HG03558 (cell line): ENCODE measurements at regions not wholly inside any gene's neighbourhood (a gene's known extent, or its start where the extent isn't known, plus 50 kb on each side); places are given as distances from the start of the nearest gene placed in this dataset.

Experiments
- ATAC-seq: cut with Tn5 transposase; IDR thresholded peaks from one replicate; pipeline ENCODE4 v1.9.1; 2021; ENCODE audit warnings: moderate number of reproducible peaks; ENCODE audit not compliant: unreplicated experiment; ENCODE audit errors: extremely low read depth

DNA sequence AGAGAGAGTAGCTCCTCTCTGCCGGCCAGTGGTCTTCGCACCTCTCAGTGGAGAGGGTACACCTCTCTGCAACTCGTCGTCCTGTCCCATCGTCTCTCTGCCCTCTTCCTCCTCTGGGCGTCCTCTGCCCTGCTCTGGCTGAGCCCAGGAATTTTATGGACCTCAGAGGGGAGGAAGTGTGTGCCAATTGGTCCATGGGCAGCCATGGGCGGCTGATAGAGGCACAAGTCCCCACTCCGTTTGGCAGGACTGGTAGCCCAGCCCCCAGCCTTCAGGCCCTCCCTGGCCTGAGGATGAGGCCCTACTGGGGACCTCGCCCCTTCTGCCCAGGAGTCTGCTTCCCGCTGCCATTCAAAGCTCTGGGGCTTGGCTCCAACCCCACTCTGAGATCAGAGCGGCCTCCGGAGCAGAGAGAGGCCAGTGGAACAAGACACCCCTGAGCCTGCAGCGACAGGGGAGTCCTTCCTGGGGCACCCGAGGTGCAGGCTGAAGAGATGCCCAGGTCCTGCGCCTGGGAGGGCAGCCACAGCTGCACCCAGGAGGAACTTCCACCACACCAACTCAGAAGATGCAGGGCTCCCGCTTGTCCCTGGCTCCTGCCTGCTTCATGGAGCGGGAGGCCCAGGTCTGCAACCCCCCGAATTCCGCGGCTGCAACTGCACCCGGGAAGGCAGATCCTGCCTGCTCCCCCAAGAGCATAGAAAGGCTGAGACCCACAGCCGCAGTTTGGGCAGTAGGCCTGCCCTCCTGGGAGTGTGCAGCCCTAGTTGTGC, 659.9 kb downstream of the KCNT2 start:
- ATAC-seq = no peak

DNA sequence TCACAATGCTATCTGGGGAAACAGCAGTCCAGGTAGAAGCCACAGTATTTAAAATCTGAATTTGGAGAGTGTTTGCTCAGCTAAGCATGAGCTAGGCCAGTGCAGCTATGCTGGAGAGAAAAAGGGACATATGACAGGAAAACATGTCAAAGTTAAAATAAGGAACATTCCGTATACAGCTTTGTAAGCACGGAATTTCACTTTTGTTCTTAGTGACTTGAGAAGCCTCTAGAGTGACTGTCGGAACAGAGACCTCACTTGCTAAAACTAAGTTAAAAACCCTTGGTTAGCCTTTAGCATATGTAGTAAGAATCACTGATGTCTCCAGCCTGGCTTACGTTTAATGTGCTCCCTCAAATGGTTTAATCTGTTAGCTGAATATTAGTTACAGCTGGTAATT, 661.7 kb downstream of the KCNT2 start:
- no peak for ATAC-seq

DNA sequence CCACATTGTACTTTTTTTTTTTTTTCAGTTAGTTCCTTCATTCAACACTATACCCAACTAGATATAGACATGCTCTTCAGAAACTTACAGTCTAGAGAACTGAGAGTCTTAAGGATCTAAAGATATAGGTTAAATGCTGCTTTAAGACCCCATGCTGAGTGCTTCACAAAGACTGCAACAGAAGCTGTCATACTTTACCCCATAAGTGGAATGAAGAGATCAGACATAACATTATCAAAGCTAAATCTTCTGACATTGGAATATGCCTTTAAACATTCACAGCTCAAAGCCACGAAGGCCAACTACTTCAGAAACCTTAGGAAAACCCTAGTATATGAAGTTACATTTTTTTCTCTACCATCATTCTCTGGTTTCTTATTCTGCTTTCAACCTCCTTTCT, 666.4 kb downstream of the KCNT2 start:
- ATAC-seq = no peak

DNA sequence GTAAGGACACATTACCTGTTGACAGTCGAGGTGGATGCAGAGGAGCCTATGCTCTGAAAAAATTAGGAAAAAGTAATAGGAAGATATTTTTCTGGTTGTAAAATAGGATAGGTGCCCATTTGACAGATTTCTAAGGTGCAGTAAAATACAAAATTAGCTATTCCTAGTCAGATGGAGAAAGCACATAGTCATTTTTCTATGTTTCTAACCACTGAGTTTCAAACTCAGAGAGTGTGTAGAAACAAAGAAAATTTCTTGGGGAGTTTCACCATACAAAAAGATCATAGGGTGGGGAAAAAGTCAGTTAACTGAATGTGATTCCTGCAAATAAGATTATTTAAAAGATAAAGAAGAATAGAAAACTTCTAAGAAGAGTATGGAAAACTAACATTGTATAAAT, 666.9 kb downstream of the KCNT2 start:
- no peak for ATAC-seq

DNA sequence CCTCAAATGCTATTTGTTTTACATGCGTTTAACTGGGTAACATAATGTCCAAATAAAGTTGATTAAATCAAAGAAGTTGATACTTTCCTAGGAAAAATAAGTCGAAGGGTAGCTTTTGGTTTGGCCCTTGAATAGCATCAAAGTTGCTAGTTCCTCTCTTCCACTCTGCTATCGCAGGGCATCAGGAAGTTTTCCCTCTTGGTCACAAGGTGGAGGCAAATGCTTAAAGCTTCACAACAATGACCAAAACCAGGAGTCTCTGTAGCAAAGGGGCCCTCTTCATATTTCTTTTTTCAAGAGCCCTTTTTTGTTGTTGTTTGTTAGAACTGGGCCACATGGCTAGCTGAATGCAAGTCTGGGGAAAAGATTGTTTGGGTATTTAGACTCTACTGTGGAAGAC, 668.4 kb downstream of the KCNT2 start:
- no peak for ATAC-seq

DNA sequence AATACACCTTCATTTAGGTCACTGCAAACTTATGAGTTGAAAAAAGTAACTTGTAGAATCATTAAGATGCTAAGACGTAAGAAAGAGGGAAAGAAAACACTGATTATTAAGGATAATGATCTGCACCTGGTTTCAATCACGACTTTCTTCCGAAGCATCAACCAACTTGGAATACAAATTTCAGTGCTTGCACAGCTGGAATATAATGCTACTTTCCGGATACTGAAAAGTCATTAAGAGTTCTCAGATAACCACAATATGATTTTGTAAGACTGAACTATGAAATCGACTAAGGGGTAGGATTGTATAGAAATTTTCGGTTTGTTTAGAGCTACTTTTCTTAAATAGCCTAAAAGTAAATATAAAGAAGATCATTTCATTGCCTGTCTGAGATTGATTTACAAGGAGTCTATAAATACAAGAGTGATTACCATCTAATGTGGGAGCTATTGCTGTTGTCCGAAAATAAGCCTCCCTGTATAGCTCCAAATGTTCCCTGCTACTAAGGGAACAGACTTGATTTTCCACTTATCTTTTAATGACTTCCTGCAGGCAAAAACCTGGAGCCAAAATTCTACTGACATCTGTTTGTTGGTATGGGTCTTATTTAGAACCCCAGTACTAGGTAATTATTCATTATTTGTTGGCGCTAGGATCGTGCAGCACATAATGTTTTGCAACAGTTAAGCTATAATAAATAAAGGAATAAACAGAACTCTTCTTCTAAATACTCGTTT, 673.3 kb downstream of the KCNT2 start:
- ATAC-seq = no peak

DNA sequence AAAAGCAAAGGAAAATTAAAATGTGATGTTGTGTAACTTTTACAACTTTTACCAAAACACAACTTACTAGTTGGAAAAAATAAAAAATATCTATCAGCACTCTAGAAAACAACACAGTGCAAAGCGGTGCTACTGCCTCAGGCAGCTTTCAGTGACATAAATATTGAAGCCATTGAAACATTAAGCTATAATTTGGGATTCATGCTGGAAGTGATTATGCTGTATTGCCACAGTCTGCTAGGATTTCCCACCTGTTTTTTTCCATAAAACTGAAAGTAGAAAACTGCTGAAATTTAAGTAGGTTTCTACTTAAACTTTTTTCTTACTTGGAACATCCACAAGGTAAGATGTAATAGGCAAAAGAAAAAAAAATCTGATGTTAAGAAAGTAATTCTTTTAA, 674.4 kb downstream of the KCNT2 start:
- no peak for ATAC-seq

DNA sequence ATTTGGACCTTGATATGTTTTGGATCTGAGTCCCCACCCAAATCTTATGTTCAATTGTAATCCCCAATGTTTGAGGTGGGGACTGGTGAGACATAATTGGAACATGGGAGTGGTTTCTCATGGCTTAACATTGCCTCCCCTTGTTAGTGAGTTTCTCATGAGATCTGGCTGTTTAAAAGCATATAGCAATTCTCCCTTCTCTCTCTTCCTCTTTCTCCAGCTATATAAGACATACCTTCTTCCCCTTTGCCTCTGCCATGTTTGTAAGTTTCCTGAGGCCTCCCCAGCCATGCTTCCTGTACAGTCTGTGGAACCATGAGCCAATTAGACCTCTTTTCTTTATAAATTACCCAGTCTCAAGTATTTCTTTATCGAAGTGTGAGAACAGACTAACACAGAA, 692.4 kb downstream of the KCNT2 start:
- no peak for ATAC-seq

DNA sequence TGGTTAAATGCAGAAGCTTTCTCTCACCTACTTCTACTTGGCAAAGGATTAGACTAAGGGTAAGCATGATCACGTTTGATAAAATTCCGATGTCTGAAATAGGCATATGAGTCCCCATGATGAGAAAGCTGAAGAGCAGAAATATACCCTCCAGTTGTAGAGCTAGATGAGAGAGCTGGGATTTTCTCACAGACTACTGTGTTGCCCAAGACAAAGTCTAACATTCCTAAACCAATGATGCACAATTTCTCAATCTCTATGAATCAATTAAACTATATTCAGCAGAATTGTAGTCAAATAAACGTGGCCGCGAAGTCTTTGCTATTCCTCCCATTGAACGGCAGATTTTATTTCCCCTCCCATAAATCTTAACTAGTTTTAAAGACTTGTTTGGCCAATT, 699.2 kb downstream of the KCNT2 start:
- no peak for ATAC-seq

DNA sequence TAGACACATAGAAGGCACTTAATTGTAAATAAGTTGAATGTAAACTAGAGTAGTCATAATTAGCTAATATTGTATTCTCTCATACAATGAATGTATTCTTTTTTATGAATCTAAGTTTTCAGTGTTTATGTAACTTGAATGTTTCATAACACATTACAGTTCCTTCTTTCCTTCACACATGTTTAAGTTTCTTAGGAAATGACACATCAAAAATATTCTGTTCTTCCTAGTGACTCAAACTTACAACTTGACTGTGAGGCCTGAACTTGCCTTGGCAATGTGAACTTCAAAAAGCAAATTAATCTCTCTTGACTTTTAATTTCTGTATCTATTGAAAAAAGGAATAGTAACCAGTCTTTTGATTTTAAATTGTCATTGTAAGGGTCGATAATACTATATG, 700.1 kb downstream of the KCNT2 start:
- ATAC-seq = no peak

DNA sequence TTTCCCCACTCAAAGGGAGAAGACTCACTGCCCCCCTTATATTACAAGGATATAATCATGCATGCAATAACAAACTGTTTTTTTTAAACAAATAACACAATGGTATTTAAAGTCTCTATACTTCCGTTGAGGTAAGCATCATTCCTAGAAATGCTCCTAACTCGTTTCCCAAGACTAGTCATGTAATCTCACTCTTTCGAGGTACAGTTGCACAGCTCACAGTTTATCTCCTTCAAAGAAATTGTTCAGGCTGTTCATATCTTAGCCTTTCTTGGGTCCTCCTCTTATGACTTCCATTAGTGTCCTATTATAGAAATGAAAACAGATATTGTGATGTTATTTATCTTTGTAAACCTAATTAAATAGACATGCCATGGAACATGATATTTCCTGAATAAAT, 705.0 kb downstream of the KCNT2 start:
- ATAC-seq = no peak

DNA sequence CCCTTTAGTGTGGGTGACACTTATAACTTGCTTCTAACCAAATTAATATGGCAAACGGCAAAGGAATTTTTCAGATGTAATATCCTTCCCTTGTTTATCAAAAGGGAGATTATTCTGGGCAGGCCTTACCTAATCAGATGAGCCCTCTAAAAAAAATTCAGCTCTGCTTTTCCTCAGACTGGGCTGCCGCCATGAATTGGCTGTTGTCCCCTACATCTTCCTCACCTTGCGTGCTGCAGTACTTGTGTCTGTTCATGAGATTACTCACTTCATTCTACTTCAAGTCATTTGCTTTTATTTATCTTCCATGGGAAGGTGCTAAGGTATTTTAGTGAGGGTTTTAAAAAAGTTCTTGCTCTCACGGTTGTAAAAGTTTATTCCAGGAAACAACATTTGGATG, 705.5 kb downstream of the KCNT2 start:
- ATAC-seq = no peak

DNA sequence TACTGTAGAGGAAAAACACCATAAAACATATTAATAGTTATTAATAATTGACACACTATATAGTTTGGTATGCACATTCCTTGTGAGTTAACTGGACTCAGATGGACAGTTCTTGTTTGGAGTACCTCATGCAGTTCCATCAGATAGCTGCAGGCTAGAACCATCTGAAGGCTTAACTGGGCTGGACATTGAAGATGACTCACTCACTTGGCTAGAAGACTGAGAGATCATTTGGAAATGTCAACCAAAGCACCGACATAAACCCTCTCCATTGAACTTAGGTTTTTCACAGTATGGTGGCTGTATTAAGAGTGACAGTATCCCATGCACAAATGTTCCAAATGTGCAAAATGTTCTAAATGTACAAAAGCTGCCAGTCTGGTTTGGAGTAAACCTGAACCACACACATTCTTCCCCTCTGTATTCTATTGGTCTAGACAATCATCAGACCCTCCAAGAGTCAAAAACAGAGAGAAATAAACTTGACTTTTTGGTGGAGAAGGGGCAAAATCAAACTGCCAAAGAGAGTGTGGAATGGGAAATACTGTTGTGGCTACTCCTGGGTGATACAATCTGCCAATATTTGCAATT, 708.4 kb downstream of the KCNT2 start:
- no peak for ATAC-seq

DNA sequence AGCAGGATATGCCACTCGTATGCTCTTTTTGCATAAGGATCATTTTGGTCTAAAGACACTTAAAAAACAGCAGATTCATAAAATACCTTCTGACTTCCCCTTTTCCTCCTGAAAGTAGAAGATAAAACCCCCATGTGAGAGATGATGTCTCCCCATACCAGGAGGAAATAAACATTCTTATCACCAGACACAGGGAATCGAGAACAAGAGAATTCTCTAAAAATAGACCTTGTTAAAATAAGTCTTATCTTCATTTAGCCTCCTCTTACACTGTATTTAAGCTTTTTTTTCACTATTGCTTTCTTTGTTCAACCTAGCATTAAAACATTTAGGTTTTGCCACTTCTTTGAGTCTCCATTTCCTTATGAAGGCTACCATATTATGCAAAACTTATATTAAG, 709.3 kb downstream of the KCNT2 start:
- no peak for ATAC-seq

DNA sequence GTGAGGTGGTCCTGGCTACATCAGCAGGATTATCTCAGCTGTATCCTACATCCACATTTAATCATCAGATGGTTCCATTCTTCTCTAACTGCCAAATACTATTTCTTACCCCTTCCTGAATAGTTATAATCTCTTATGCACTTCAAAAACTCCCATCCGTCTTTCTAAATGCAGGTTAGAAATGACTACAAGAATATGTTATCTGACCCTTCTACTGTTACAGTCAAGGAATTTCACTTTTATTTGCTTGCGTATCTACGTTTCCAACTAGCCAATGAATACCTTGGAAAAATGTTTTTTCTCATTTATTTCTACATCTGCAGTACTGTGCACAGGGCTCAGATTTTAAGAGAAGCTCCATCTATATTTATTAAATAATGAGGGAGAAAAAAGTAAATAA, 709.9 kb downstream of the KCNT2 start:
- no peak for ATAC-seq

DNA sequence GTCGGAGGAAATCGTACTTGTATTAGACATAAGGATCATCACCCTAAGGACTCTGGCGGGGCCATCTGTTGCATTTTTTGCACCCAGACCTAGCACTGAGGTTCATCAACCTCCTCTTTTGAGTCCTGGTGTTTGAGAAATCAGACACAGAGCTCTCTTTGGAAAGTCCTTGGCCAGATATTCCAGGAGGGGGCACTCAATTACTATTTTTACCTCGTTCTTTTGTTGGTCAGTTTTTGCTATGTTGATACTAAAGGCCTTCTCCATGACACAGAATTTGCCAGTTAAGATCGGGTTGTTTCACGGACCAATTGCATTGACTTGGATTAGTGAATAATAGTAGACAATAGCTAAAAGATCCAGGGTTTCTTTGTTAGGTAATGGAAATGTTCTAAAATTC, 711.2 kb downstream of the KCNT2 start:
- ATAC-seq = no peak

DNA sequence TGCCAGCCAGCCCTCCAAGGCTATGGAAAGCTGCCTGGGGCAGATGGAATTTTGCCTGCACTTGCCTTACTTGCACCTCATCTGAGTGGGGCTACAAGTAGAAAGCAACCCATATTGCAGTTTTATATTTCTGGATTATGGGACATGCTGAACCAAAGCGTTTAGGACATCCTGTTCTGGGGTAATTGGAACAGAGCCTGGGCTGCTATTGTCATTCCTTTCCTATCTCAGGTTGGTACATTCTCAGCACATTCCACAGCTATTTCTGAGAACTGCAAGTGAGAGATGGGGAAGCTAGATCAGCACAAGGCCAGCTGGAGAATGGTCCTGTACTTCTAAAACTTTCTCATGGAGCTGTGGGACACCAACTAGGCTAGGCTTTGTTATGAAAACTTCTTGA, 713.8 kb downstream of the KCNT2 start:
- ATAC-seq = no peak

DNA sequence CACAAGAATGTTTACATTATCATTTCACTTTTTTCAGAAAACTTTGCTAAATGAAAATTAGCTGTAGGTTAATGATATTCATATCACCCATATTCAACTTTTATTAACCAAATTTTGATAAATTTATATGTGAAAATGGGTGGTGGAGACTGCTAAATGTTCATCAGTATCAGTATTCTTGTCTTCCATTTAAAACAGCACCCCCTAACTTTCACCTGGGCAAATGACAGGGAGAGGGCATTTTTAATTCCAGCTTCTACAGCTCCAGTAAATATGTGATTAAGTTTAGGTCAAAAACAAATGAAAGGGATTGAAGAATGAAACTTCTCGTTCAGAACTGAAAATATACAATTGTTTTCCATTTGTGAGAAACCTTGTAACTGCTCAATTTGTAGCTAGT, 722.2 kb downstream of the KCNT2 start:
- ATAC-seq = no peak

DNA sequence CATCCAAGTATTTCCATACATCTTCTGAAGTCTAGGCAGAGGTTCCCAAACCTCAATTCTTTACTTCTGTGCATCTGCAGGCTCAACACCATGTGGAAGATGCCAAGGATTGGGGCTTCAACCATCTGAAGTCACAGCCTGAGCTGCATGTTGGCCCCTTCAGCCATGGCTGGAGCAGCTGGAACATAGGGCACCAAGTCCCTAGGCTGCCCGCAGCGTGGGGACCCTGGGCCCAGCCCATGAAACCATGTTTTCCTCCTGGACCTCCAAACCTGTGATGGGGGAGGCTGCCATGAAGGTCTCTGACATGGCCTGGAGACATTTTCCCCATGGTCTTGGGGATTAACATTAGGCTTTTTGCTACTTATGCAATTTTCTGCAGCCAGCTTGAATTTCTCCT, 729.8 kb downstream of the KCNT2 start:
- no peak for ATAC-seq

DNA sequence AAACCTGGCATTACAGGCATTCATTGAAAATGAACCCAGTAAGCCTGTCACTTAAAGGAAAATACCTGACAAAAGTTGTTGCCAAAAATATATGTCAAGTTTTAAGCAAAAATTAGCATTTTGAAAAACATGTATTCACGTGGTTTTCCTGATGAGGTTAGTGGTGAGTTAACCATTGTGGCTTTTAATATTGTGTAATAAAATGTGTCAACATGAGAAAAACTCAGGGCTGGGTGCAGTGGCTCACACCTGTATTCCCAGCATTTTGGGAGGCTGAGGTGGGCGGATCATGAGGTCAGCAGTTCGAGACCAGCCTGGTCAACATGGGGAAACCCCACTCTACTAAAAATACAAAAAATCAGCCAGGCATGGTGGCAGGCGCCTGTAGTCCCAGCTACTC, 731.4 kb downstream of the KCNT2 start:
- no peak for ATAC-seq

DNA sequence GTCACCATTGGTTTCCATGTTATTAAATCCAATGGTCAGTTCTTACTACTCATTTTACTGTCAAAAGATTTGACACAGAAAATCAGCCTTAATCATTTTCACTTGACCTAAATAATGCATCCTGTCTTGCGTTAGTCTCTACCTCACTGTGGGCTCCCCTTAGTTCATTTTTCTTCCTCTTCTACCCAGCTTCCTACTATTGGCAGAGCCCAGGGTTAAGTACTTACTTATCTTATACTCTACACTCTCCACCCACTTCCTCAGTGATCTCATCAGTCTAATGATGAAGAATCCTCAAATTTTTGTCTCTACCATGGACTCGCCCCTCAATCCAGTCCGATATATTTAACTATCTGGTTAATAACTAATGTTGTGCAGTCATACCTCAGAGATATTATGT, 735.9 kb downstream of the KCNT2 start:
- ATAC-seq = no peak

DNA sequence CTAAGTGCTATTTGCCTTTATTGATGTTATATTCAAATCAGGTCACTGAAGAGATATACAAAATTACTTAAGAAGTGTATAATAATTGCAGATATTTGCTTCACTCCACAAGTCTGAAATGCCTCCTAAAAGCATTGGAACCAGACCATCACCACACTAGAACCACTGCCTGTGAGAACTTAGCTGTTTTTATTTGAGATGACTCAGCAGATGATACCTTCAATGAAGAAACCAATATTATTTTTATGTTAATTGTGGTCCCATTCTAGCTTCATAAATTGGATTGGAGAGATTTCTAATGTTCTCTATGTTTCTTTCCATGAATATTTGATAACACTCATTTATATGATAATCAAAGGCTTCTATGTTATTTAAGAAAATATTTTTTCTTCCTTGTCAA, 740.6 kb downstream of the KCNT2 start:
- ATAC-seq = no peak
